ENCODE measurements at regions not wholly inside any gene's neighbourhood (a gene's known extent, or its start where the extent isn't known, plus 50 kb on each side); places are given as distances from the start of the nearest gene placed in this dataset.

DNA sequence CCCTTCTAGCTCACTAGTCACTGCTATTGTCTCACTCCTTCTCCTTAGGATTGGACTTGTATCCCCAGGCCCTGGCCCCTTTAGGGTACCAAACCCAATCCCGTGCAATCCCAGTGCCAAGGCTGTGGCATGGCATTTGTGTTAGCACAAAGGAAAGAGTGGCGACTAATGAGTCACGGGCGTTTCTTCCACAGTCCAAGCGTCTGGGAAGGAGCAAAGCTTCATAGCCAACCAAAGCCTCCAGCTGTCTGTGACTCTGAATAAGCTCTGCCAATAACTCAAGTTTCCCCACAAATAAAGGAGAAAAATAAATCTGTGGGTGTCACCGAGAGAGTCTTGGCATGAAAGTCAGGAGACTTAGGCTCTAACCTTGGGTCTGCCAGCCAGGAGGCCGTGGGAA is 54.6 kb upstream of the COX10 start:
- TF ChIP-seq CTCF (IDR thresholded peaks at IDR 0.05; ENCODE audit: low read length, missing control alignments), result no peak
- DNase-seq (ENCODE audit: low read depth), result peak; percentile 23
- no peak overlapping the region for H3K4me3 ChIP-seq (replicated peaks; ENCODE audit: low read depth, low read length)

DNA sequence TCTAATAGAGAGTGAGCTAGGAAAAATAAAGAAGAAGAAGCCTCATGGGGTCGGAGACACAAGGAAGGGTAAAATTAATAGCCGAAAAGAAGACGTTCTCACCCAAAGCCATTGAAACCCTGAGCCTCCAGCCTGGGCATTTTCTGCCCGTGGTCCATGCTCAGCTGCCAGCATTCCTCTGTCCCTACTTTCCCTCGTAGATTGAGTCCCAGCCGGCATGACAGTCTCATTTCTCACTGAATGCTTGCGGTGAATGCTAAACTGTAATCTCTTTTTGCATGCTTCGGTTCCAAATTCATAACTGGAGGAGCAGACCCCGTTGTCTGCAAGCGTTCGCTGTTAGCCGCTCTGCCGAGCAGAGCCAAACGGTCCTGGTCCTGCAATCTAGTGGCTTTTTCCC is 54.0 kb upstream of the COX10 start:
- no peak for TF ChIP-seq CTCF (IDR thresholded peaks at IDR 0.05; ENCODE audit: low read length, missing control alignments)
- no peak for DNase-seq (ENCODE audit: low read depth)
- no peak overlapping the region for H3K4me3 ChIP-seq (replicated peaks; ENCODE audit: low read depth, low read length)

GRCh38 chr17:14016858-14017257 is 52.4 kb upstream of the COX10 start:
- H3K4me3 ChIP-seq (replicated peaks; ENCODE audit: low read depth, low read length), result no peak overlapping the region
- DNase-seq (ENCODE audit: low read depth), result no peak
- TF ChIP-seq CTCF (IDR thresholded peaks at IDR 0.05; ENCODE audit: low read length, missing control alignments), result no peak

GRCh38 chr17:14019186-14019956 is 49.9 kb upstream of the COX10 start:
- peak; percentile 50 for DNase-seq (ENCODE audit: low read depth)
- no peak overlapping the region for H3K4me3 ChIP-seq (replicated peaks; ENCODE audit: low read depth, low read length)
- TF ChIP-seq CTCF (IDR thresholded peaks at IDR 0.05; ENCODE audit: low read length, missing control alignments), result no peak
